A549 (cell line): ENCODE measurements at regions not wholly inside any gene's neighbourhood (a gene's known extent, or its start where the extent isn't known, plus 50 kb on each side); places are given as distances from the start of the nearest gene placed in this dataset.

Experiments
- ATAC-seq, 2 experiments: fragments of 200-7000 bp in 1 of 2; fragments of >200 bp in 1 of 2; cut with Nextera tagmentation in 1 of 2; cut with Tn5 transposase in 1 of 2; 3 replicates each; pipeline versions ENCODE4 v1.8.0 to v1.9.1; 2018 to 2020; ENCODE audit warnings: mild to moderate bottlenecking in 1 of 2, moderate library complexity in 1 of 2
- CTCF ChIA-PET: fragments of 300-600 bp; sonication (Branson Sonifier 250); formaldehyde crosslinking; extraction: SDS; loops from one replicate; lab custom pipeline; 2021; ENCODE audit warnings: antibody characterized with exemption, inconsistent platforms; lab: Yijun Ruan, JAX
- POLR2A ChIA-PET: fragments of 350-600 bp; formaldehyde crosslinking; extraction: SDS; loops from one replicate; lab custom pipeline; 2021; ENCODE audit warnings: antibody characterized with exemption, inconsistent platforms; lab: Yijun Ruan, JAX
- DNase-seq, 2 experiments: peaks; one replicate each; pipeline versions ENCODE4 v3.0.0 to v3.0.0-alpha.2; 2011 to 2016; ENCODE audit warnings: low read depth in 1 of 2, low spot score in 1 of 2
- FAIRE-seq: peaks from 2 replicates; lab custom pipeline; 2011; peaks lifted over from hg19 to GRCh38; lab: Jason Lieb, UNC
- H3K27ac ChIP-seq, 2 experiments: fragments of >200 bp; sonication (Bioruptor Twin); formaldehyde crosslinking; 3 replicates each; pipeline ENCODE4 v1.5.1; 2016 to 2017
- H3K4me1 ChIP-seq: fragments of >200 bp; sonication (Bioruptor Twin); formaldehyde crosslinking; 3 replicates; pipeline ENCODE4 v1.6.1; 2016
- H3K4me2 ChIP-seq: fragments of >200 bp; sonication (Bioruptor Twin); formaldehyde crosslinking; 3 replicates; pipeline ENCODE4 v1.6.1; 2016
- H3K4me3 ChIP-seq: fragments of >200 bp; sonication (Bioruptor Twin); formaldehyde crosslinking; 3 replicates; pipeline ENCODE4 v1.5.1; 2016
- H3K9me3 ChIP-seq: fragments of >200 bp; sonication (Bioruptor Twin); formaldehyde crosslinking; 3 replicates; pipeline ENCODE4 v1.6.1; 2016
- BHLHE40 ChIP-seq: IDR thresholded peaks from 2 replicates; pipeline ENCODE4 v1.6.1; 2012; ENCODE audit warnings: low read depth, low read length, inconsistent platforms
- CBX2 ChIP-seq: fragments of 200-600 bp; sonication (generic); IDR thresholded peaks from 2 replicates; pipeline ENCODE4 v1.6.1; 2016; ENCODE audit warnings: low read depth, mild to moderate bottlenecking, borderline replicate concordance
- CHD2 ChIP-seq: fragments of 150-350 bp; IDR thresholded peaks from 2 replicates; pipeline ENCODE4 v1.6.1; 2014; ENCODE audit warnings: low read length; ENCODE audit not compliant: partially characterized antibody
- CTCF ChIP-seq: fragments of >200 bp; sonication (Bioruptor Twin); formaldehyde crosslinking; IDR thresholded peaks from 3 replicates; pipeline ENCODE4 v1.5.1; 2016
- EHMT2 ChIP-seq: fragments of 200-600 bp; sonication (generic); IDR thresholded peaks from 2 replicates; pipeline ENCODE4 v1.6.1; 2016; ENCODE audit warnings: antibody characterized with exemption, low read depth, mild to moderate bottlenecking, moderate library complexity
- EP300 ChIP-seq, 2 experiments: fragments of >200 bp; sonication (Bioruptor Twin); formaldehyde crosslinking; IDR thresholded peaks; 2 replicates in 1 of 2; 3 replicates in 1 of 2; pipeline ENCODE4 v1.6.1; 2016 to 2017
- FOSL2 ChIP-seq, 2 experiments: fragments of 450-650 bp in 1 of 2; fragments of >200 bp in 1 of 2; sonication (Bioruptor Twin) in 1 of 2; formaldehyde crosslinking; IDR thresholded peaks; 2 replicates each; pipeline versions ENCODE4 v1.5.0 to v1.6.1; 2016 to 2020; ENCODE audit warnings: mild to moderate bottlenecking in 1 of 2, moderate library complexity in 1 of 2
- GATA3 ChIP-seq: IDR thresholded peaks from 2 replicates; pipeline ENCODE4 v1.6.1; 2012; ENCODE audit warnings: borderline replicate concordance
- HDAC2 ChIP-seq: fragments of 200-600 bp; sonication (generic); IDR thresholded peaks from 2 replicates; pipeline ENCODE4 v1.6.1; 2016
- HEYL ChIP-seq: fragments of 250-450 bp; sonication (Bioruptor Pico); IDR thresholded peaks from 2 replicates; pipeline ENCODE4 v1.8.0; 2021; ENCODE audit warnings: mild to moderate bottlenecking, moderate library complexity
- HOXA7 ChIP-seq: fragments of 250-450 bp; sonication (Bioruptor Pico); IDR thresholded peaks from 2 replicates; pipeline ENCODE4 v1.5.0; 2020; ENCODE audit warnings: mild to moderate bottlenecking, moderate library complexity
- JUN ChIP-seq, 2 experiments: fragments of >200 bp; sonication (Bioruptor Twin); formaldehyde crosslinking; IDR thresholded peaks; 2 replicates in 1 of 2; 3 replicates in 1 of 2; pipeline ENCODE4 v1.6.1; 2016 to 2017
- JUNB ChIP-seq: fragments of >200 bp; sonication (Bioruptor Twin); formaldehyde crosslinking; IDR thresholded peaks from 2 replicates; pipeline ENCODE4 v1.6.1; 2016
- KDM1A ChIP-seq: fragments of 200-600 bp; sonication (generic); IDR thresholded peaks from 2 replicates; pipeline ENCODE4 v1.6.1; 2016; ENCODE audit warnings: low read depth, mild to moderate bottlenecking
- KDM5A ChIP-seq: fragments of 200-600 bp; sonication (generic); IDR thresholded peaks from 2 replicates; pipeline ENCODE4 v1.6.1; 2016; ENCODE audit warnings: antibody characterized with exemption, mild to moderate bottlenecking
- MAFK ChIP-seq: fragments of 450-650 bp; IDR thresholded peaks from 2 replicates; pipeline ENCODE4 v1.6.1; 2014; ENCODE audit not compliant: partially characterized antibody
- MAZ ChIP-seq: fragments of 150-350 bp; IDR thresholded peaks from 2 replicates; pipeline ENCODE4 v1.6.1; 2014; ENCODE audit warnings: antibody characterized with exemption, low read depth, low read length, borderline replicate concordance
- MYC ChIP-seq: IDR thresholded peaks from 2 replicates; pipeline ENCODE4 v1.6.1; 2012; ENCODE audit warnings: mild to moderate bottlenecking, inconsistent platforms, low read length, improper control_type of control experiment, borderline replicate concordance
- NFE2L2 ChIP-seq: fragments of 150-350 bp; conservative IDR thresholded peaks from 2 replicates; pipeline ENCODE4 v1.6.1; 2014; ENCODE audit warnings: low read length
- PBX3 ChIP-seq: IDR thresholded peaks from 2 replicates; pipeline ENCODE4 v1.6.1; 2012
- PHF8 ChIP-seq: fragments of 200-600 bp; sonication (generic); IDR thresholded peaks from 2 replicates; pipeline ENCODE4 v1.6.1; 2016; ENCODE audit warnings: low read depth, mild to moderate bottlenecking, antibody characterized with exemption, moderate library complexity, borderline replicate concordance
- POLR2A ChIP-seq: IDR thresholded peaks from 2 replicates; pipeline ENCODE4 v1.6.1; 2012; ENCODE audit warnings: mild to moderate bottlenecking, low read length
- RAD21 ChIP-seq, 2 experiments: fragments of >200 bp in 1 of 2; sonication (Bioruptor Twin) in 1 of 2; formaldehyde crosslinking in 1 of 2; IDR thresholded peaks in 1 of 2; conservative IDR thresholded peaks in 1 of 2; 2 replicates in 1 of 2; 3 replicates in 1 of 2; pipeline ENCODE4 v1.6.1; 2012 to 2018; ENCODE audit warnings: inconsistent platforms in 1 of 2
- RCOR1 ChIP-seq: fragments of 150-350 bp; IDR thresholded peaks from 2 replicates; pipeline ENCODE4 v1.6.1; 2014; ENCODE audit warnings: antibody characterized with exemption, low read length, low read depth
- RFX5 ChIP-seq: fragments of 450-650 bp; IDR thresholded peaks from 2 replicates; pipeline ENCODE4 v1.7.1; 2014; ENCODE audit warnings: antibody characterized with exemption, mild to moderate bottlenecking, moderate library complexity
- SREBF2 ChIP-seq: fragments of 450-650 bp; IDR thresholded peaks from 2 replicates; pipeline ENCODE4 v1.6.1; 2014; ENCODE audit warnings: mild to moderate bottlenecking, moderate library complexity
- TP53 ChIP-seq: fragments of 250-450 bp; sonication (Bioruptor Pico); IDR thresholded peaks from 2 replicates; pipeline ENCODE4 v1.5.0; 2021; ENCODE audit warnings: mild to moderate bottlenecking, moderate library complexity
- USF2 ChIP-seq: fragments of 450-650 bp; IDR thresholded peaks from 2 replicates; pipeline ENCODE4 v1.6.1; 2014; ENCODE audit warnings: antibody characterized with exemption
- ZC3H11A ChIP-seq: fragments of 450-650 bp; IDR thresholded peaks from 2 replicates; pipeline ENCODE4 v1.6.1; 2014; ENCODE audit warnings: antibody characterized with exemption, mild to moderate bottlenecking
- ZFP36 ChIP-seq: fragments of 450-650 bp; IDR thresholded peaks from 2 replicates; pipeline ENCODE4 v1.6.1; 2014; ENCODE audit warnings: borderline replicate concordance; ENCODE audit not compliant: partially characterized antibody
- ZNF302 ChIP-seq: fragments of 250-450 bp; sonication (Bioruptor Pico); IDR thresholded peaks from 2 replicates; pipeline ENCODE4 v1.9.0; 2021; ENCODE audit warnings: inconsistent platforms, mild to moderate bottlenecking, moderate library complexity
- WGBS: methylation state at CpG from one replicate; pipeline ENCODE4 v1.1.6; 2017; ENCODE audit errors: missing lambda C conversion rate; 5-methylcytosine and 5-hydroxymethylcytosine counted together
- TF ChIP-seq, protein P1 (sequence below): IDR thresholded peaks from 2 replicates; pipeline ENCODE4 v1.6.1; 2012; ENCODE audit warnings: low read depth, borderline replicate concordance
- TF ChIP-seq, protein P2 (sequence below): fragments of 250-450 bp; sonication (Bioruptor Pico); IDR thresholded peaks from 2 replicates; pipeline ENCODE4 v1.5.0; 2020; ENCODE audit warnings: low read depth, mild to moderate bottlenecking, moderate library complexity
- TF ChIP-seq, protein P3 (sequence below): fragments of 200-600 bp; sonication (generic); IDR thresholded peaks from 2 replicates; pipeline ENCODE4 v1.6.1; 2016; ENCODE audit warnings: antibody characterized with exemption, mild to moderate bottlenecking, moderate library complexity

DNA sequence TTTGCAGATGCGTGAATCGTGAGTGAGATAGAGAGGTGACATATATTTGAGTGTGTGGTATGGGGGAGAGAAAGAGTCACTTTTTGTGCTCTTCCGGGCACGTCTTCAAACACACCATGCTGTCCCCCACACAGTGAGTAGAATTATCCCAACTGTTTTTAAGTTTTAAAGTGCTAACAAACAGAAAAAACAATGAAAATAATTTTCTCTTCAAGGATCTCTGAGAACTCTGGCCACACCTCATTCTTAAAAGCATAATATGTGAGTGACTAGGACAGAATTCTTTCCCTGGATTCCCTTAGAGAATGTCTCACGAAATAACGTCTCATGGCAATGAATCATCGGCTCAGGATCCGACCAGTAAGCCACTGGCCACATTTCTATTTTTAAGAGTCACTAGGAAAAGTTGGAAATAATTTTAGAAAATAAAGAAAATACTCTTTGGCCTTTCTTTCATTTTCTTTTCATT lies 235.7 kb upstream of the ZNF217 start:
- CTCF ChIA-PET = interaction anchor here (1.0 to 2.3 kb wide), 7 partner anchors 28 to 93 kb away, joined by 3 to 15 read pairs (median 4); no protein-coding TSS in a partner anchor
- ATAC-seq (peak; percentile 83 to 86), DNase-seq (peak; percentile 77 to 91), FAIRE-seq (no peak)
- Histone ChIP-seq H3K4me2 (peak overlapping the region; percentile 89), H3K4me1 (peaks cover 68% of the 10 kb centered on the region), H3K27ac (peak overlapping the region; percentile 93 to 97), H3K4me3 (peak overlapping the region; percentile 28), H3K9me3 (no peaks in the 10 kb centered on the region)
- 2% methylated on average over 8 of the region's 8 CpGs for WGBS
- POLR2A ChIA-PET = interaction anchor here (0.7 to 3.0 kb wide), 11 partner anchors 38 to 246 kb away, joined by 3 to 27 read pairs (median 8); partner anchors contain the start of gene ZNF217
- TF ChIP-seq RCOR1 (no peak), SREBF2 (no peak), KDM5A (no peak), HDAC2 (no peak), JUNB (peak; percentile 86), FOSL2 (IDR thresholded peaks at IDR 0.05) (peak; percentile 88), FOSL2 (CRISPR knock-in tag; IDR thresholded peaks at IDR 0.05) (peak; percentile 97), GATA3 (peak; percentile 77; the same call in 1 of the 2 replicates), NFE2L2 (no peak), HEYL (CRISPR knock-in tag) (no peak), MAFK (no peak), MAZ (no peak), CBX2 (no peak), CHD2 (no peak), USF2 (no peak), MYC (0 out of 2 replicates have a peak, but pooled peaks have one; percentile 9), KDM1A (no peak), HOXA7 (no peak), TP53 (CRISPR knock-in tag) (no peak), EHMT2 (no peak), POLR2A (no peak), JUN (IDR thresholded peaks at IDR 0.05) (peak; percentile 71 to 72; a peak in 4 of 5 replicates), BHLHE40 (no peak), ZFP36 (no peak), CTCF (no peak), PBX3 (no peak), ZC3H11A (no peak), PHF8 (no peak), EP300 (IDR thresholded peaks at IDR 0.05) (peak; percentile 56 to 83; a peak in 3 of 5 replicates), RAD21 (conservative IDR thresholded peaks at IDR 0.05 in 1 of 2, IDR thresholded peaks at IDR 0.05 in 1 of 2) (peak in 1 of 2 experiments; percentile 30; a peak in 3 of 5 replicates), ZNF302 (CRISPR knock-in tag) (no peak), RFX5 (0 out of 2 replicates have a peak, but pooled peaks have one; percentile 12)
- TF ChIP-seq, protein P1, sequence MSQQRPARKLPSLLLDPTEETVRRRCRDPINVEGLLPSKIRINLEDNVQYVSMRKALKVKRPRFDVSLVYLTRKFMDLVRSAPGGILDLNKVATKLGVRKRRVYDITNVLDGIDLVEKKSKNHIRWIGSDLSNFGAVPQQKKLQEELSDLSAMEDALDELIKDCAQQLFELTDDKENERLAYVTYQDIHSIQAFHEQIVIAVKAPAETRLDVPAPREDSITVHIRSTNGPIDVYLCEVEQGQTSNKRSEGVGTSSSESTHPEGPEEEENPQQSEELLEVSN = no peak
- TF ChIP-seq, protein P2, sequence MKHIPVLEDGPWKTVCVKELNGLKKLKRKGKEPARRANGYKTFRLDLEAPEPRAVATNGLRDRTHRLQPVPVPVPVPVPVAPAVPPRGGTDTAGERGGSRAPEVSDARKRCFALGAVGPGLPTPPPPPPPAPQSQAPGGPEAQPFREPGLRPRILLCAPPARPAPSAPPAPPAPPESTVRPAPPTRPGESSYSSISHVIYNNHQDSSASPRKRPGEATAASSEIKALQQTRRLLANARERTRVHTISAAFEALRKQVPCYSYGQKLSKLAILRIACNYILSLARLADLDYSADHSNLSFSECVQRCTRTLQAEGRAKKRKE (CRISPR knock-in tag) = no peak
- TF ChIP-seq, protein P3, sequence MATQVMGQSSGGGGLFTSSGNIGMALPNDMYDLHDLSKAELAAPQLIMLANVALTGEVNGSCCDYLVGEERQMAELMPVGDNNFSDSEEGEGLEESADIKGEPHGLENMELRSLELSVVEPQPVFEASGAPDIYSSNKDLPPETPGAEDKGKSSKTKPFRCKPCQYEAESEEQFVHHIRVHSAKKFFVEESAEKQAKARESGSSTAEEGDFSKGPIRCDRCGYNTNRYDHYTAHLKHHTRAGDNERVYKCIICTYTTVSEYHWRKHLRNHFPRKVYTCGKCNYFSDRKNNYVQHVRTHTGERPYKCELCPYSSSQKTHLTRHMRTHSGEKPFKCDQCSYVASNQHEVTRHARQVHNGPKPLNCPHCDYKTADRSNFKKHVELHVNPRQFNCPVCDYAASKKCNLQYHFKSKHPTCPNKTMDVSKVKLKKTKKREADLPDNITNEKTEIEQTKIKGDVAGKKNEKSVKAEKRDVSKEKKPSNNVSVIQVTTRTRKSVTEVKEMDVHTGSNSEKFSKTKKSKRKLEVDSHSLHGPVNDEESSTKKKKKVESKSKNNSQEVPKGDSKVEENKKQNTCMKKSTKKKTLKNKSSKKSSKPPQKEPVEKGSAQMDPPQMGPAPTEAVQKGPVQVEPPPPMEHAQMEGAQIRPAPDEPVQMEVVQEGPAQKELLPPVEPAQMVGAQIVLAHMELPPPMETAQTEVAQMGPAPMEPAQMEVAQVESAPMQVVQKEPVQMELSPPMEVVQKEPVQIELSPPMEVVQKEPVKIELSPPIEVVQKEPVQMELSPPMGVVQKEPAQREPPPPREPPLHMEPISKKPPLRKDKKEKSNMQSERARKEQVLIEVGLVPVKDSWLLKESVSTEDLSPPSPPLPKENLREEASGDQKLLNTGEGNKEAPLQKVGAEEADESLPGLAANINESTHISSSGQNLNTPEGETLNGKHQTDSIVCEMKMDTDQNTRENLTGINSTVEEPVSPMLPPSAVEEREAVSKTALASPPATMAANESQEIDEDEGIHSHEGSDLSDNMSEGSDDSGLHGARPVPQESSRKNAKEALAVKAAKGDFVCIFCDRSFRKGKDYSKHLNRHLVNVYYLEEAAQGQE = no peak
